Vagina (tissue), 2 donors: ENCODE measurements at regions not wholly inside any gene's neighbourhood (a gene's known extent, or its start where the extent isn't known, plus 50 kb on each side); places are given as distances from the start of the nearest gene placed in this dataset.

Source experiments
- CTCF ChIP-seq, 3 experiments: fragments of 450-650 bp in 2 of 3; fragments of 200-600 bp in 1 of 3; sonication (generic) in 1 of 3; IDR thresholded peaks; one replicate each; pipeline ENCODE4 v1.5.1; 2017 to 2019; ENCODE audit warnings: antibody characterized with exemption in 3 of 3, mild to moderate bottlenecking in 2 of 3, moderate library complexity in 2 of 3
- POLR2A ChIP-seq, 2 donors: fragments of 450-650 bp; IDR thresholded peaks; one replicate each; pipeline ENCODE4 v1.6.1; 2017; ENCODE audit warnings: antibody characterized with exemption in 2 of 2, mild to moderate bottlenecking in 2 of 2, moderate library complexity in 2 of 2
- POLR2AphosphoS5 ChIP-seq, 2 donors: sonication (generic); formaldehyde crosslinking; IDR thresholded peaks; one replicate each; pipeline ENCODE4 v1.9.0; 2017; ENCODE audit warnings: antibody characterized with exemption in 2 of 2, mild to moderate bottlenecking in 2 of 2, low read depth in 1 of 2; ENCODE audit not compliant: insufficient read depth in 1 of 2

- TF ChIP-seq CTCF (IDR thresholded peaks at IDR 0.05) = no peak
- no peak for TF ChIP-seq POLR2A (IDR thresholded peaks at IDR 0.05)
- no peak for TF ChIP-seq POLR2AphosphoS5 (IDR thresholded peaks at IDR 0.05; ENCODE audit: insufficient read depth in 1 of 2, low read depth in 1 of 2)
Observed at GRCh38 chr1:200493344-200493743, 83.5 kb upstream of the ZNF281 start.
